ENCODE measurements at regions not wholly inside any gene's neighbourhood (a gene's known extent, or its start where the extent isn't known, plus 50 kb on each side); places are given as distances from the start of the nearest gene placed in this dataset.

- no peaks in the 10 kb centered on the region for H3K27me3 Mint-ChIP-seq
- no peaks in the 10 kb centered on the region for H3K27me3 ChIP-seq (replicated peaks in 1 of 4; ENCODE audit: control extremely low read depth in 1 of 4, control insufficient read depth in 3 of 4, insufficient read depth in 4 of 4, low read length in 3 of 4)
- no peak for TF ChIP-seq EZH2 (IDR thresholded peaks at IDR 0.05; ENCODE audit: borderline replicate concordance, insufficient read depth, low read depth, low read length, poor library complexity, severe bottlenecking)
- TF ChIP-seq CTCF (IDR thresholded peaks at IDR 0.05) = no peak
- H3K9me3 ChIP-seq (ENCODE audit: control extremely low read depth in 1 of 3, control insufficient read depth in 2 of 3, insufficient read depth in 1 of 3, low read length in 2 of 3) = no peaks in the 10 kb centered on the region
- WGBS (ENCODE audit: insufficient coverage) = 0% methylated on average over 1 of the region's 1 CpG
- no peak overlapping the region for H3K4me3 ChIP-seq (ENCODE audit: control extremely low read depth in 1 of 5, extremely low read depth in 1 of 5, insufficient read depth in 1 of 5, low read depth in 2 of 5, low read length in 4 of 5)
- DNase-seq = no peak
- ChIA-PET POLR2A (no interaction called here), CTCF (no interaction called here)
- no peaks in the 10 kb centered on the region for H3K4me1 ChIP-seq (ENCODE audit: control insufficient read depth in 2 of 2, insufficient read depth in 2 of 2, low read length in 2 of 2)
- H3K4me2 ChIP-seq (replicated peaks; ENCODE audit: low read depth, low read length, poor library complexity, severe bottlenecking) = no peak overlapping the region
- no peak overlapping the region for H2AFZ ChIP-seq (ENCODE audit: insufficient read depth, low read depth, low read length, poor library complexity, severe bottlenecking)
- H3K27ac ChIP-seq (ENCODE audit: low read length in 2 of 2) = no peak overlapping the region
- ATAC-seq (ENCODE audit: low read depth) = no peak
- H3K9me3 Mint-ChIP-seq (ENCODE audit: insufficient read depth) = peaks cover 4% of the 10 kb centered on the region
- H3K27ac Mint-ChIP-seq = no peak overlapping the region
- no peaks in the 10 kb centered on the region for H3K79me2 ChIP-seq (ENCODE audit: control insufficient read depth, insufficient read depth, low read length)
- no peaks in the 10 kb centered on the region for H4K20me1 ChIP-seq (ENCODE audit: control insufficient read depth, insufficient read depth, low read length, poor library complexity, severe bottlenecking)
- H3K4me1 Mint-ChIP-seq = no peaks in the 10 kb centered on the region
- H3K4me3 Mint-ChIP-seq = no peak overlapping the region
- no peak overlapping the region for H3K9ac ChIP-seq (ENCODE audit: low read length)
- intact Hi-C loops (cut with micrococcal nuclease) = no loop called here
- H3K36me3 ChIP-seq (replicated peaks in 1 of 2; ENCODE audit: control extremely low read depth in 1 of 2, control insufficient read depth in 1 of 2, extremely low read depth in 1 of 2, insufficient read depth in 2 of 2, low read length in 1 of 2) = no peaks in the 10 kb centered on the region
These were observed 718.0 kb upstream of the SPRY2 start for GRCh38 chr13:81058916-81059290.

GRCh38 chr13:81058211-81058915, 717.4 kb upstream of the SPRY2 start:
- peaks cover 3% of the 10 kb centered on the region for H3K9me3 Mint-ChIP-seq (ENCODE audit: insufficient read depth)
- whole genome bisulfite sequencing (ENCODE audit: insufficient coverage) = no CpG with 5 or more reads among the region's 3 CpGs

More at GRCh38 chr13:81058211-81058915, 717.4 kb upstream of the SPRY2 start:
- no peak for DNase-seq
- intact Hi-C loops (cut with micrococcal nuclease) = no loop called here
- no peak overlapping the region for H3K4me3 Mint-ChIP-seq
- ChIA-PET CTCF (no interaction called here), POLR2A (no interaction called here)
- Histone ChIP-seq H3K9ac (ENCODE audit: low read length) (no peak overlapping the region), H3K79me2 (ENCODE audit: control insufficient read depth, insufficient read depth, low read length) (no peaks in the 10 kb centered on the region), H3K4me2 (replicated peaks; ENCODE audit: low read depth, low read length, poor library complexity, severe bottlenecking) (no peak overlapping the region), H3K27ac (ENCODE audit: low read length in 2 of 2) (no peak overlapping the region), H3K9me3 (ENCODE audit: control extremely low read depth in 1 of 3, control insufficient read depth in 2 of 3, insufficient read depth in 1 of 3, low read length in 2 of 3) (no peaks in the 10 kb centered on the region), H2AFZ (ENCODE audit: insufficient read depth, low read depth, low read length, poor library complexity, severe bottlenecking) (no peak overlapping the region), H3K4me1 (ENCODE audit: control insufficient read depth in 2 of 2, insufficient read depth in 2 of 2, low read length in 2 of 2) (no peaks in the 10 kb centered on the region), H3K4me3 (ENCODE audit: control extremely low read depth in 1 of 5, extremely low read depth in 1 of 5, insufficient read depth in 1 of 5, low read depth in 2 of 5, low read length in 4 of 5) (no peak overlapping the region), H3K27me3 (replicated peaks in 1 of 4; ENCODE audit: control extremely low read depth in 1 of 4, control insufficient read depth in 3 of 4, insufficient read depth in 4 of 4, low read length in 3 of 4) (no peaks in the 10 kb centered on the region), H4K20me1 (ENCODE audit: control insufficient read depth, insufficient read depth, low read length, poor library complexity, severe bottlenecking) (no peaks in the 10 kb centered on the region), H3K36me3 (replicated peaks in 1 of 2; ENCODE audit: control extremely low read depth in 1 of 2, control insufficient read depth in 1 of 2, extremely low read depth in 1 of 2, insufficient read depth in 2 of 2, low read length in 1 of 2) (no peaks in the 10 kb centered on the region)
- no peak overlapping the region for H3K27ac Mint-ChIP-seq
- no peak for TF ChIP-seq CTCF (IDR thresholded peaks at IDR 0.05)
- no peak for TF ChIP-seq EZH2 (IDR thresholded peaks at IDR 0.05; ENCODE audit: borderline replicate concordance, insufficient read depth, low read depth, low read length, poor library complexity, severe bottlenecking)
- no peaks in the 10 kb centered on the region for H3K27me3 Mint-ChIP-seq
- H3K4me1 Mint-ChIP-seq = no peaks in the 10 kb centered on the region
- no peak for ATAC-seq (ENCODE audit: low read depth)
